GM18499 (cell line): ENCODE measurements at regions not wholly inside any gene's neighbourhood (a gene's known extent, or its start where the extent isn't known, plus 50 kb on each side); places are given as distances from the start of the nearest gene placed in this dataset.

Experiments
- ATAC-seq: cut with Tn5 transposase; IDR thresholded peaks from one replicate; pipeline ENCODE4 v1.9.1; 2021; ENCODE audit warnings: moderate number of reproducible peaks; ENCODE audit not compliant: insufficient read depth, unreplicated experiment

GRCh38 chr2:126586317-126586716 is 69.6 kb upstream of the GYPC start:
- ATAC-seq: no peak

GRCh38 chr2:126599062-126599461 is 56.9 kb upstream of the GYPC start:
- ATAC-seq: no peak

- ATAC-seq: no peak
Measured at GRCh38 chr2:126600742-126601141, 55.2 kb upstream of the GYPC start.

- ATAC-seq: no peak
Measured at GRCh38 chr2:126602334-126602733, 53.6 kb upstream of the GYPC start.
